HEK293 (cell line): ENCODE measurements at regions not wholly inside any gene's neighbourhood (a gene's known extent, or its start where the extent isn't known, plus 50 kb on each side); places are given as distances from the start of the nearest gene placed in this dataset.

ENCODE experiments used
- CTCF ChIA-PET: fragments of 350-600 bp; formaldehyde crosslinking; extraction: SDS; loops from one replicate; lab custom pipeline; 2021; ENCODE audit warnings: antibody characterized with exemption; lab: Yijun Ruan, JAX
- POLR2A ChIA-PET: fragments of 300-600 bp; formaldehyde crosslinking; extraction: SDS; loops from one replicate; lab custom pipeline; 2020; ENCODE audit warnings: antibody characterized with exemption, inconsistent platforms; lab: Yijun Ruan, JAX
- H3K27ac ChIP-seq: fragments of 200-500 bp; sonication (Bioruptor generic); 2 replicates; pipeline ENCODE4 v1.5.1; 2014; ENCODE audit warnings: low read depth, low read length, control low read depth, inconsistent platforms; ENCODE audit errors: extremely low read depth
- H3K36me3 ChIP-seq, 2 experiments: fragments of 200-500 bp in 1 of 2; sonication (Bioruptor generic) in 1 of 2; 1 replicate in 1 of 2; 2 replicates in 1 of 2; pipeline ENCODE4 v1.5.1; 2014 to 2017; ENCODE audit warnings: inconsistent platforms in 2 of 2, low read length in 2 of 2; ENCODE audit not compliant: control insufficient read depth in 2 of 2, insufficient read depth in 1 of 2
- H3K4me1 ChIP-seq: fragments of 200-500 bp; sonication (Bioruptor generic); 2 replicates; pipeline ENCODE4 v1.5.1; 2014; ENCODE audit warnings: mild to moderate bottlenecking, low read length, inconsistent platforms; ENCODE audit not compliant: control insufficient read depth, insufficient read depth
- H3K4me3 ChIP-seq: 2 replicates; pipeline ENCODE4 v1.5.1; 2011; ENCODE audit warnings: low read depth, mild to moderate bottlenecking, control low read depth, low read length, moderate library complexity
- H3K9me3 ChIP-seq: fragments of 200-500 bp; sonication (Bioruptor generic); 2 replicates; pipeline ENCODE4 v1.5.1; 2014; ENCODE audit warnings: low read depth, low read length, inconsistent platforms; ENCODE audit not compliant: control insufficient read depth, insufficient read depth
- GLI2 ChIP-seq: fragments of 450-650 bp; formaldehyde crosslinking; IDR thresholded peaks from 2 replicates; pipeline ENCODE4; 2017; ENCODE audit warnings: missing biosample characterization, missing genetic modification characterization, low read depth, borderline replicate concordance
- GLIS2 ChIP-seq: fragments of 450-650 bp; formaldehyde crosslinking; IDR thresholded peaks from 2 replicates; pipeline ENCODE4 v1.5.1; 2016; ENCODE audit warnings: missing biosample characterization, missing genetic modification characterization
- KLF1 ChIP-seq: fragments of 450-650 bp; formaldehyde crosslinking; IDR thresholded peaks from 2 replicates; pipeline ENCODE4 v1.5.1; 2016; ENCODE audit warnings: missing biosample characterization, missing genetic modification characterization
- KLF7 ChIP-seq: fragments of 450-650 bp; formaldehyde crosslinking; IDR thresholded peaks from 2 replicates; pipeline ENCODE4 v1.5.1; 2016; ENCODE audit warnings: missing biosample characterization, missing genetic modification characterization, borderline replicate concordance
- KLF8 ChIP-seq: fragments of 450-650 bp; formaldehyde crosslinking; IDR thresholded peaks from 2 replicates; pipeline ENCODE4 v1.5.1; 2016; ENCODE audit warnings: missing biosample characterization, missing genetic modification characterization
- KLF9 ChIP-seq: fragments of 450-650 bp; formaldehyde crosslinking; IDR thresholded peaks from 2 replicates; pipeline ENCODE4 v1.5.1; 2016; ENCODE audit warnings: missing biosample characterization, missing genetic modification characterization, low read depth
- OSR2 ChIP-seq: fragments of 450-650 bp; formaldehyde crosslinking; IDR thresholded peaks from 2 replicates; pipeline ENCODE4 v1.5.1; 2016; ENCODE audit warnings: missing biosample characterization, missing genetic modification characterization
- TRIM28 ChIP-seq: IDR thresholded peaks from 2 replicates; pipeline ENCODE4 v1.6.1; 2011; ENCODE audit warnings: low read length, control low read depth, borderline replicate concordance
- ZBTB17 ChIP-seq: fragments of 450-650 bp; formaldehyde crosslinking; IDR thresholded peaks from 2 replicates; pipeline ENCODE4 v1.5.1; 2016; ENCODE audit warnings: missing biosample characterization, missing genetic modification characterization
- ZNF157 ChIP-seq: fragments of 450-650 bp; formaldehyde crosslinking; IDR thresholded peaks from 2 replicates; pipeline ENCODE4 v1.5.1; 2016; ENCODE audit warnings: missing biosample characterization, missing genetic modification characterization
- ZNF16 ChIP-seq: fragments of 450-650 bp; formaldehyde crosslinking; IDR thresholded peaks from 2 replicates; pipeline ENCODE4 v1.5.1; 2016; ENCODE audit warnings: low read depth, missing biosample characterization, missing genetic modification characterization
- ZNF175 ChIP-seq: fragments of 450-650 bp; formaldehyde crosslinking; IDR thresholded peaks from 2 replicates; pipeline ENCODE4 v1.5.1; 2016; ENCODE audit warnings: missing biosample characterization, missing genetic modification characterization
- ZNF184 ChIP-seq: fragments of 450-650 bp; IDR thresholded peaks from 2 replicates; pipeline ENCODE4 v1.5.1; 2018; ENCODE audit warnings: missing biosample characterization, mild to moderate bottlenecking, missing genetic modification characterization
- ZNF19 ChIP-seq: fragments of 450-650 bp; formaldehyde crosslinking; IDR thresholded peaks from 2 replicates; pipeline ENCODE4; 2016; ENCODE audit warnings: missing biosample characterization, missing genetic modification characterization, low read depth
- ZNF274 ChIP-seq, 2 experiments: fragments of 200-500 bp in 1 of 2; fragments of 450-650 bp in 1 of 2; sonication (Bioruptor generic) in 1 of 2; formaldehyde crosslinking in 1 of 2; IDR thresholded peaks; 2 replicates each; pipeline versions ENCODE4 v1.5.1 to v1.6.1; 2014 to 2016; ENCODE audit warnings: borderline replicate concordance in 1 of 2, inconsistent platforms in 1 of 2, low read length in 1 of 2, missing biosample characterization in 1 of 2, missing genetic modification characterization in 1 of 2
- ZNF426 ChIP-seq: fragments of 450-650 bp; formaldehyde crosslinking; IDR thresholded peaks from 2 replicates; pipeline ENCODE4 v1.5.1; 2017; ENCODE audit warnings: missing biosample characterization, missing genetic modification characterization, mild to moderate bottlenecking, inconsistent platforms, moderate library complexity
- ZNF585B ChIP-seq: fragments of 450-650 bp; formaldehyde crosslinking; IDR thresholded peaks from 2 replicates; pipeline ENCODE4 v1.5.1; 2016; ENCODE audit warnings: missing biosample characterization, missing genetic modification characterization
- ZNF654 ChIP-seq: fragments of 450-650 bp; formaldehyde crosslinking; IDR thresholded peaks from 2 replicates; pipeline ENCODE4 v1.5.1; 2016; ENCODE audit warnings: low read depth, missing biosample characterization, missing genetic modification characterization
- ZNF658 ChIP-seq: fragments of 450-650 bp; formaldehyde crosslinking; IDR thresholded peaks from 2 replicates; pipeline ENCODE4; 2016; ENCODE audit warnings: missing biosample characterization, missing genetic modification characterization
- TF ChIP-seq, protein P1 (sequence below): fragments of 450-650 bp; formaldehyde crosslinking; IDR thresholded peaks from 2 replicates; pipeline ENCODE4 v1.5.1; 2016; ENCODE audit warnings: missing biosample characterization, missing genetic modification characterization
- TF ChIP-seq, protein P2 (sequence below): fragments of 450-650 bp; formaldehyde crosslinking; IDR thresholded peaks from 2 replicates; pipeline ENCODE4 v1.5.1; 2016; ENCODE audit warnings: missing biosample characterization, missing genetic modification characterization, borderline replicate concordance
- TF ChIP-seq, protein P3 (sequence below): fragments of 450-650 bp; formaldehyde crosslinking; IDR thresholded peaks from 2 replicates; pipeline ENCODE4 v1.5.1; 2016; ENCODE audit warnings: missing biosample characterization, missing genetic modification characterization
- TF ChIP-seq, protein P4 (sequence below): fragments of 450-650 bp; formaldehyde crosslinking; IDR thresholded peaks from 2 replicates; pipeline ENCODE4 v1.5.1; 2016; ENCODE audit warnings: missing biosample characterization, missing genetic modification characterization
- TF ChIP-seq, protein P5 (sequence below): fragments of 450-650 bp; formaldehyde crosslinking; IDR thresholded peaks from 2 replicates; pipeline ENCODE4 v1.5.1; 2017; ENCODE audit warnings: missing biosample characterization, missing genetic modification characterization

DNA sequence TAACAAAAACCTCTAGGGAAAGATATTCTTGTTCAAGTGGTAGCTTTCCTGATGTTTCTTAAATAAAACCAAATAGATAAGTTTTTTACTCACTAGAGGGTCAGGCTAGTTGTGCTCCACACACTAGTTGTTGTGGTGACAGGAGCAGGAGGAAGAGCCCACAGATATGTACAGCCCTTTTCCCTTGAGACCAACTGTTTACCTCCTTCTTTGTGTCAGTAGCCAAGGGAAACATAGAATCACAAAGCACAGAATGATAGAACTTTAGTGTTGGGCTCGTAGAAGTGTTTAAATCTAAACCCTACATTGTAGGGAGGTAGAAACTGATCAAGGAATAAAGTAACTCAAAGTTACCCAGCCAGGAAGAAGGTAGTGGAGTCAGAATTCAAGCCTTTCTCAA, 309.0 kb downstream of the CTH start:
- CTCF ChIA-PET, result no interaction called here

DNA sequence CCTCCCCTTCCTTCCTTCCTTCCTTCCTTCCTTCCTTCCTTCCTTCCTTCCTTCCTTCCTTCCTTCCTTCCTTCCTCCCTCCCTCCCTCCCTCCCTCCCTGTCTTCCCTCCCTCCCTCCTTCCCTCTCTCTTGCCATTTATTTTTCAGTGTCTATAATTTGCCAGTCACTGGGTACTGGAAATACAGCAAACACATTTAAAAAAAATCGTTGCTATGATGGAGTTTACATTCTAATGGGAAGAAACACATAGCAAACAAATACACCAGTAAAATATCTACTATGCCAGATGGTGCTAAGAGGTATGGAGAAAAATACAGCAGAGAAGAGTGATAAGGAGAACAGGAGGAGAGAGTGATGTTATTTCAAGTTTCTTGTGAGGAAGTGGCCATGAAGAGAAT, 309.5 kb downstream of the CTH start:
- Histone ChIP-seq H3K4me1 (no peaks in the 10 kb centered on the region), H3K36me3 (no peaks in the 10 kb centered on the region), H3K4me3 (no peak overlapping the region), H3K9me3 (no peaks in the 10 kb centered on the region), H3K27ac (no peak overlapping the region)
- ChIA-PET CTCF (no interaction called here), POLR2A (no interaction called here)
- no peak for TF ChIP-seq ZNF658 (tag by site-specific recombination)
- no peak for TF ChIP-seq TRIM28
- TF ChIP-seq ZNF654 (tag by site-specific recombination), result no peak
- TF ChIP-seq, protein P1, sequence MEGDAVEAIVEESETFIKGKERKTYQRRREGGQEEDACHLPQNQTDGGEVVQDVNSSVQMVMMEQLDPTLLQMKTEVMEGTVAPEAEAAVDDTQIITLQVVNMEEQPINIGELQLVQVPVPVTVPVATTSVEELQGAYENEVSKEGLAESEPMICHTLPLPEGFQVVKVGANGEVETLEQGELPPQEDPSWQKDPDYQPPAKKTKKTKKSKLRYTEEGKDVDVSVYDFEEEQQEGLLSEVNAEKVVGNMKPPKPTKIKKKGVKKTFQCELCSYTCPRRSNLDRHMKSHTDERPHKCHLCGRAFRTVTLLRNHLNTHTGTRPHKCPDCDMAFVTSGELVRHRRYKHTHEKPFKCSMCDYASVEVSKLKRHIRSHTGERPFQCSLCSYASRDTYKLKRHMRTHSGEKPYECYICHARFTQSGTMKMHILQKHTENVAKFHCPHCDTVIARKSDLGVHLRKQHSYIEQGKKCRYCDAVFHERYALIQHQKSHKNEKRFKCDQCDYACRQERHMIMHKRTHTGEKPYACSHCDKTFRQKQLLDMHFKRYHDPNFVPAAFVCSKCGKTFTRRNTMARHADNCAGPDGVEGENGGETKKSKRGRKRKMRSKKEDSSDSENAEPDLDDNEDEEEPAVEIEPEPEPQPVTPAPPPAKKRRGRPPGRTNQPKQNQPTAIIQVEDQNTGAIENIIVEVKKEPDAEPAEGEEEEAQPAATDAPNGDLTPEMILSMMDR (tag by site-specific recombination), result no peak
- TF ChIP-seq, protein P2, sequence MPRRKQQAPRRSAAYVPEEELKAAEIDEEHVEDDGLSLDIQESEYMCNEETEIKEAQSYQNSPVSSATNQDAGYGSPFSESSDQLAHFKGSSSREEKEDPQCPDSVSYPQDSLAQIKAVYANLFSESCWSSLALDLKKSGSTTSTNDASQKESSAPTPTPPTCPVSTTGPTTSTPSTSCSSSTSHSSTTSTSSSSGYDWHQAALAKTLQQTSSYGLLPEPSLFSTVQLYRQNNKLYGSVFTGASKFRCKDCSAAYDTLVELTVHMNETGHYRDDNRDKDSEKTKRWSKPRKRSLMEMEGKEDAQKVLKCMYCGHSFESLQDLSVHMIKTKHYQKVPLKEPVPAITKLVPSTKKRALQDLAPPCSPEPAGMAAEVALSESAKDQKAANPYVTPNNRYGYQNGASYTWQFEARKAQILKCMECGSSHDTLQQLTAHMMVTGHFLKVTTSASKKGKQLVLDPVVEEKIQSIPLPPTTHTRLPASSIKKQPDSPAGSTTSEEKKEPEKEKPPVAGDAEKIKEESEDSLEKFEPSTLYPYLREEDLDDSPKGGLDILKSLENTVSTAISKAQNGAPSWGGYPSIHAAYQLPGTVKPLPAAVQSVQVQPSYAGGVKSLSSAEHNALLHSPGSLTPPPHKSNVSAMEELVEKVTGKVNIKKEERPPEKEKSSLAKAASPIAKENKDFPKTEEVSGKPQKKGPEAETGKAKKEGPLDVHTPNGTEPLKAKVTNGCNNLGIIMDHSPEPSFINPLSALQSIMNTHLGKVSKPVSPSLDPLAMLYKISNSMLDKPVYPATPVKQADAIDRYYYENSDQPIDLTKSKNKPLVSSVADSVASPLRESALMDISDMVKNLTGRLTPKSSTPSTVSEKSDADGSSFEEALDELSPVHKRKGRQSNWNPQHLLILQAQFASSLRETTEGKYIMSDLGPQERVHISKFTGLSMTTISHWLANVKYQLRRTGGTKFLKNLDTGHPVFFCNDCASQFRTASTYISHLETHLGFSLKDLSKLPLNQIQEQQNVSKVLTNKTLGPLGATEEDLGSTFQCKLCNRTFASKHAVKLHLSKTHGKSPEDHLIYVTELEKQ, result no peak
- TF ChIP-seq GLIS2 (tag by site-specific recombination), result no peak
- TF ChIP-seq KLF1, result no peak
- TF ChIP-seq ZNF16, result no peak
- TF ChIP-seq KLF7 (tag by site-specific recombination), result no peak
- TF ChIP-seq, protein P3, sequence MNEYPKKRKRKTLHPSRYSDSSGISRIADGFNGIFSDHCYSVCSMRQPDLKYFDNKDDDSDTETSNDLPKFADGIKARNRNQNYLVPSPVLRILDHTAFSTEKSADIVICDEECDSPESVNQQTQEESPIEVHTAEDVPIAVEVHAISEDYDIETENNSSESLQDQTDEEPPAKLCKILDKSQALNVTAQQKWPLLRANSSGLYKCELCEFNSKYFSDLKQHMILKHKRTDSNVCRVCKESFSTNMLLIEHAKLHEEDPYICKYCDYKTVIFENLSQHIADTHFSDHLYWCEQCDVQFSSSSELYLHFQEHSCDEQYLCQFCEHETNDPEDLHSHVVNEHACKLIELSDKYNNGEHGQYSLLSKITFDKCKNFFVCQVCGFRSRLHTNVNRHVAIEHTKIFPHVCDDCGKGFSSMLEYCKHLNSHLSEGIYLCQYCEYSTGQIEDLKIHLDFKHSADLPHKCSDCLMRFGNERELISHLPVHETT (tag by site-specific recombination), result no peak
- no peak for TF ChIP-seq ZNF19 (tag by site-specific recombination)
- TF ChIP-seq ZNF184 (tag by site-specific recombination), result no peak
- no peak for TF ChIP-seq ZNF426 (tag by site-specific recombination)
- no peak for TF ChIP-seq KLF8
- TF ChIP-seq, protein P4, sequence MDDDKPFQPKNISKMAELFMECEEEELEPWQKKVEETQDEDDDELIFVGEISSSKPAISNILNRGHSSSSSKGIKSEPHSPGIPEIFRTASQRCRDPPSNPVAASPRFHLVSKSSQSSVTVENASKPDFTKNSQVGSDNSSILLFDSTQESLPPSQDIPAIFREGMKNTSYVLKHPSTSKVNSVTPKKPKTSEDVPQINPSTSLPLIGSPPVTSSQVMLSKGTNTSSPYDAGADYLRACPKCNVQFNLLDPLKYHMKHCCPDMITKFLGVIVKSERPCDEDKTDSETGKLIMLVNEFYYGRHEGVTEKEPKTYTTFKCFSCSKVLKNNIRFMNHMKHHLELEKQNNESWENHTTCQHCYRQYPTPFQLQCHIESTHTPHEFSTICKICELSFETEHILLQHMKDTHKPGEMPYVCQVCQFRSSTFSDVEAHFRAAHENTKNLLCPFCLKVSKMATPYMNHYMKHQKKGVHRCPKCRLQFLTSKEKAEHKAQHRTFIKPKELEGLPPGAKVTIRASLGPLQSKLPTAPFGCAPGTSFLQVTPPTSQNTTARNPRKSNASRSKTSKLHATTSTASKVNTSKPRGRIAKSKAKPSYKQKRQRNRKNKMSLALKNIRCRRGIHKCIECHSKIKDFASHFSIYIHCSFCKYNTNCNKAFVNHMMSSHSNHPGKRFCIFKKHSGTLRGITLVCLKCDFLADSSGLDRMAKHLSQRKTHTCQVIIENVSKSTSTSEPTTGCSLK (tag by site-specific recombination), result no peak
- TF ChIP-seq ZBTB17 (tag by site-specific recombination), result no peak
- TF ChIP-seq ZNF274 (IDR thresholded peaks at IDR 0.05; ENCODE audit: low read length), result no peak
- TF ChIP-seq ZNF274 (tag by site-specific recombination; IDR thresholded peaks at IDR 0.05; ENCODE audit: borderline replicate concordance), result no peak
- TF ChIP-seq KLF9 (tag by site-specific recombination), result no peak
- no peak for TF ChIP-seq OSR2 (tag by site-specific recombination)
- no peak for TF ChIP-seq ZNF157 (tag by site-specific recombination)

More for the DNA sequence above, 309.0 kb downstream of the CTH start:
- POLR2A ChIA-PET, result no interaction called here
- Histone ChIP-seq H3K9me3 (no peaks in the 10 kb centered on the region), H3K4me1 (no peaks in the 10 kb centered on the region), H3K27ac (no peak overlapping the region), H3K36me3 (no peaks in the 10 kb centered on the region), H3K4me3 (no peak overlapping the region)
- TF ChIP-seq OSR2 (tag by site-specific recombination), result no peak
- TF ChIP-seq, protein P5, sequence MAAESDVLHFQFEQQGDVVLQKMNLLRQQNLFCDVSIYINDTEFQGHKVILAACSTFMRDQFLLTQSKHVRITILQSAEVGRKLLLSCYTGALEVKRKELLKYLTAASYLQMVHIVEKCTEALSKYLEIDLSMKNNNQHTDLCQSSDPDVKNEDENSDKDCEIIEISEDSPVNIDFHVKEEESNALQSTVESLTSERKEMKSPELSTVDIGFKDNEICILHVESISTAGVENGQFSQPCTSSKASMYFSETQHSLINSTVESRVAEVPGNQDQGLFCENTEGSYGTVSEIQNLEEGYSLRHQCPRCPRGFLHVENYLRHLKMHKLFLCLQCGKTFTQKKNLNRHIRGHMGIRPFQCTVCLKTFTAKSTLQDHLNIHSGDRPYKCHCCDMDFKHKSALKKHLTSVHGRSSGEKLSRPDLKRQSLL (tag by site-specific recombination), result no peak
- TF ChIP-seq ZNF175, result no peak
- TF ChIP-seq GLI2 (tag by site-specific recombination), result no peak
- no peak for TF ChIP-seq ZNF585B (tag by site-specific recombination)
